HL-60 (cell line): ENCODE measurements at regions not wholly inside any gene's neighbourhood (a gene's known extent, or its start where the extent isn't known, plus 50 kb on each side); places are given as distances from the start of the nearest gene placed in this dataset.

Experiments used
- TF ChIP-seq, protein P1 (sequence below): IDR thresholded peaks from one replicate; pipeline ENCODE4 v1.5.1; 2011; ENCODE audit warnings: low read length, control low read depth, inconsistent platforms; ENCODE audit not compliant: insufficient read depth
- TF ChIP-seq, protein P2 (sequence below): IDR thresholded peaks from 2 replicates; pipeline ENCODE4 v1.6.1; 2012; ENCODE audit warnings: low read depth; ENCODE audit not compliant: insufficient replicate concordance

DNA sequence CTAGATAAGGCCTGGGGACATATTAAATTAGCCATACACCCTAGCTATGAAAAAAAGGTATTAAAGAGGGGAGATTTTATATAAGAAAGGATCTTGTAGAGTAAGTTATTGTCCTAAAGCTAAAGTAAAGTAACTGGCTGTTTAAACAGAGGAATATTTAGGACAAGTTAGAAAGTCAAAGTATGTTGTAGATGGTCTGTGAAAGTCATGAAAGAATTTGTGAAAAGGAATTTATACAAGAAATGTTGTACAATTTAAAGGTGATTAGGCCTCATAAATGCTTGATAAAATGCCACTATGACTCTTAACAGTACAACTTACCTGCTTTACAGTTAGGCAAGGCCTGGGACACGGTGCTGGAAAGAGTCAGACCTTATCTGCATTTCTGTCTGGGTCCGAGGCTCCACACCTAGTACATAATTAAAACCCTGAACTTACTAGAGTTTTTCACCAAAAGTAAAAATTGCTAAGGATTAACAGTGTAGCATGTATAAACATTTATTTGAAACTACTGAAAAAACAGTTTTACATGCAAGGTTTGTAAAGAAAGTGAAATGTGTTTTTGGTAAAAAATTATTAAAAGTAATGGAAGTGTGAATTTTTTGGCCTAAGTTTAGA, 445.3 kb upstream of the TOM1L1 start:
- TF ChIP-seq, protein P1, sequence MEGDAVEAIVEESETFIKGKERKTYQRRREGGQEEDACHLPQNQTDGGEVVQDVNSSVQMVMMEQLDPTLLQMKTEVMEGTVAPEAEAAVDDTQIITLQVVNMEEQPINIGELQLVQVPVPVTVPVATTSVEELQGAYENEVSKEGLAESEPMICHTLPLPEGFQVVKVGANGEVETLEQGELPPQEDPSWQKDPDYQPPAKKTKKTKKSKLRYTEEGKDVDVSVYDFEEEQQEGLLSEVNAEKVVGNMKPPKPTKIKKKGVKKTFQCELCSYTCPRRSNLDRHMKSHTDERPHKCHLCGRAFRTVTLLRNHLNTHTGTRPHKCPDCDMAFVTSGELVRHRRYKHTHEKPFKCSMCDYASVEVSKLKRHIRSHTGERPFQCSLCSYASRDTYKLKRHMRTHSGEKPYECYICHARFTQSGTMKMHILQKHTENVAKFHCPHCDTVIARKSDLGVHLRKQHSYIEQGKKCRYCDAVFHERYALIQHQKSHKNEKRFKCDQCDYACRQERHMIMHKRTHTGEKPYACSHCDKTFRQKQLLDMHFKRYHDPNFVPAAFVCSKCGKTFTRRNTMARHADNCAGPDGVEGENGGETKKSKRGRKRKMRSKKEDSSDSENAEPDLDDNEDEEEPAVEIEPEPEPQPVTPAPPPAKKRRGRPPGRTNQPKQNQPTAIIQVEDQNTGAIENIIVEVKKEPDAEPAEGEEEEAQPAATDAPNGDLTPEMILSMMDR = no peak
- TF ChIP-seq, protein P2, sequence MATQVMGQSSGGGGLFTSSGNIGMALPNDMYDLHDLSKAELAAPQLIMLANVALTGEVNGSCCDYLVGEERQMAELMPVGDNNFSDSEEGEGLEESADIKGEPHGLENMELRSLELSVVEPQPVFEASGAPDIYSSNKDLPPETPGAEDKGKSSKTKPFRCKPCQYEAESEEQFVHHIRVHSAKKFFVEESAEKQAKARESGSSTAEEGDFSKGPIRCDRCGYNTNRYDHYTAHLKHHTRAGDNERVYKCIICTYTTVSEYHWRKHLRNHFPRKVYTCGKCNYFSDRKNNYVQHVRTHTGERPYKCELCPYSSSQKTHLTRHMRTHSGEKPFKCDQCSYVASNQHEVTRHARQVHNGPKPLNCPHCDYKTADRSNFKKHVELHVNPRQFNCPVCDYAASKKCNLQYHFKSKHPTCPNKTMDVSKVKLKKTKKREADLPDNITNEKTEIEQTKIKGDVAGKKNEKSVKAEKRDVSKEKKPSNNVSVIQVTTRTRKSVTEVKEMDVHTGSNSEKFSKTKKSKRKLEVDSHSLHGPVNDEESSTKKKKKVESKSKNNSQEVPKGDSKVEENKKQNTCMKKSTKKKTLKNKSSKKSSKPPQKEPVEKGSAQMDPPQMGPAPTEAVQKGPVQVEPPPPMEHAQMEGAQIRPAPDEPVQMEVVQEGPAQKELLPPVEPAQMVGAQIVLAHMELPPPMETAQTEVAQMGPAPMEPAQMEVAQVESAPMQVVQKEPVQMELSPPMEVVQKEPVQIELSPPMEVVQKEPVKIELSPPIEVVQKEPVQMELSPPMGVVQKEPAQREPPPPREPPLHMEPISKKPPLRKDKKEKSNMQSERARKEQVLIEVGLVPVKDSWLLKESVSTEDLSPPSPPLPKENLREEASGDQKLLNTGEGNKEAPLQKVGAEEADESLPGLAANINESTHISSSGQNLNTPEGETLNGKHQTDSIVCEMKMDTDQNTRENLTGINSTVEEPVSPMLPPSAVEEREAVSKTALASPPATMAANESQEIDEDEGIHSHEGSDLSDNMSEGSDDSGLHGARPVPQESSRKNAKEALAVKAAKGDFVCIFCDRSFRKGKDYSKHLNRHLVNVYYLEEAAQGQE = no peak
